SKM-1 treated with dmso at 0.1 percent for 144 hours (cell line): ENCODE measurements at regions not wholly inside any gene's neighbourhood (a gene's known extent, or its start where the extent isn't known, plus 50 kb on each side); places are given as distances from the start of the nearest gene placed in this dataset.
"Not testable (repeated sequence)": the region's sequence is repeated elsewhere in the genome, so short reads cannot be mapped to it uniquely, and the experiment has no call there.

Experiments
- DNase-seq: peaks from one replicate; lab custom pipeline; 2025; ENCODE audit not compliant: unreplicated experiment; lab: John Stamatoyannopoulos, UW

- DNase-seq: no peak
Observed at GRCh38 chr16:87012954-87013938, 303.9 kb downstream of the C16orf95 start.

- no peak for DNase-seq
Observed at GRCh38 chr16:87014112-87014511, 303.1 kb downstream of the C16orf95 start.

- no peak for DNase-seq
Observed at GRCh38 chr16:87015021-87015420, 302.2 kb downstream of the C16orf95 start.

- DNase-seq: no peak
Observed at GRCh38 chr16:87016046-87017035, 300.9 kb downstream of the C16orf95 start.

GRCh38 chr16:87017371-87018012 is 299.7 kb downstream of the C16orf95 start:
- peak; percentile 11 for DNase-seq

- DNase-seq: no peak
Observed at GRCh38 chr16:87025676-87026075, 291.5 kb downstream of the C16orf95 start.

- DNase-seq: no peak
Observed at GRCh38 chr16:87027056-87027616, 290.1 kb downstream of the C16orf95 start.

- no peak for DNase-seq
Observed at GRCh38 chr16:87028481-87029320, 288.5 kb downstream of the C16orf95 start.

- no peak for DNase-seq
Observed at GRCh38 chr16:87032554-87032953, 284.6 kb downstream of the C16orf95 start.

GRCh38 chr16:87033021-87033471 is 284.1 kb downstream of the C16orf95 start:
- DNase-seq: no peak

- no peak for DNase-seq
Observed at GRCh38 chr16:87033541-87034300, 283.5 kb downstream of the C16orf95 start.

- no peak for DNase-seq
Observed at GRCh38 chr16:87034317-87034716, 282.9 kb downstream of the C16orf95 start.

- no peak for DNase-seq
Observed at GRCh38 chr16:87035053-87035452, 282.1 kb downstream of the C16orf95 start.

GRCh38 chr16:87037012-87037411 is 280.2 kb downstream of the C16orf95 start:
- DNase-seq: no peak

GRCh38 chr16:87038528-87038927 is 278.7 kb downstream of the C16orf95 start:
- DNase-seq: not testable (repeated sequence)

- DNase-seq: no peak
Observed at GRCh38 chr16:87040169-87041117, 276.7 kb downstream of the C16orf95 start.

- DNase-seq: no peak
Observed at GRCh38 chr16:87041286-87041685, 275.9 kb downstream of the C16orf95 start.
